GM23248 (cell line): ENCODE measurements at regions not wholly inside any gene's neighbourhood (a gene's known extent, or its start where the extent isn't known, plus 50 kb on each side); places are given as distances from the start of the nearest gene placed in this dataset.

ENCODE experiments used
- DNase-seq: peaks from one replicate; pipeline ENCODE4 v3.0.0-alpha.2; 2015
- H2AFZ ChIP-seq: fragments of 200-600 bp; sonication (generic); 2 replicates; pipeline ENCODE4 v1.6.1; 2016; ENCODE audit warnings: antibody characterized with exemption
- H3F3A ChIP-seq: fragments of 200-600 bp; sonication (generic); 2 replicates; pipeline ENCODE4 v1.6.1; 2016; ENCODE audit warnings: mild to moderate bottlenecking, antibody characterized with exemption, mixed run types; ENCODE audit not compliant: insufficient read depth
- H3K27ac ChIP-seq: fragments of 200-600 bp; sonication (generic); 2 replicates; pipeline ENCODE4 v1.5.1; 2016; ENCODE audit warnings: mild to moderate bottlenecking
- H3K27me3 ChIP-seq: fragments of 200-600 bp; sonication (generic); replicated peaks from 2 replicates; pipeline ENCODE4 v1.6.1; 2016; ENCODE audit warnings: mild to moderate bottlenecking; ENCODE audit not compliant: insufficient read depth
- H3K36me3 ChIP-seq: fragments of 200-600 bp; sonication (generic); 2 replicates; pipeline ENCODE4 v1.6.1; 2016; ENCODE audit warnings: low read depth, mild to moderate bottlenecking
- H3K4me1 ChIP-seq: fragments of 200-600 bp; sonication (generic); 2 replicates; pipeline ENCODE4 v1.6.1; 2016; ENCODE audit warnings: mild to moderate bottlenecking; ENCODE audit not compliant: insufficient read depth
- H3K4me2 ChIP-seq: fragments of 200-600 bp; sonication (generic); one replicate; pipeline ENCODE4 v1.6.1; 2016; ENCODE audit warnings: mild to moderate bottlenecking; ENCODE audit not compliant: unreplicated experiment
- H3K4me3 ChIP-seq: fragments of 200-600 bp; sonication (generic); 2 replicates; pipeline ENCODE4 v1.5.1; 2016; ENCODE audit warnings: mild to moderate bottlenecking
- H3K79me2 ChIP-seq: fragments of 200-600 bp; sonication (generic); 2 replicates; pipeline ENCODE4 v1.6.1; 2016; ENCODE audit warnings: mild to moderate bottlenecking; ENCODE audit not compliant: insufficient read depth
- H3K9ac ChIP-seq: fragments of 200-600 bp; sonication (generic); 2 replicates; pipeline ENCODE4 v1.6.1; 2016; ENCODE audit warnings: mild to moderate bottlenecking
- H3K9me2 ChIP-seq: fragments of 200-600 bp; sonication (generic); 2 replicates; pipeline ENCODE4 v1.6.1; 2016; ENCODE audit warnings: mixed run types, mild to moderate bottlenecking, moderate library complexity; ENCODE audit not compliant: insufficient read depth
- H3K9me3 ChIP-seq: fragments of 200-600 bp; sonication (generic); one replicate; pipeline ENCODE4 v1.6.1; 2017; ENCODE audit warnings: low read depth
- H4K20me1 ChIP-seq: fragments of 200-600 bp; sonication (generic); 2 replicates; pipeline ENCODE4 v1.6.0; 2016; ENCODE audit not compliant: insufficient read depth
- EZH2 ChIP-seq: fragments of 200-600 bp; sonication (generic); IDR thresholded peaks from 2 replicates; pipeline ENCODE4 v1.6.1; 2018; ENCODE audit warnings: antibody characterized with exemption, mild to moderate bottlenecking; ENCODE audit not compliant: insufficient read depth, poor library complexity, severe bottlenecking
- EZH2phosphoT487 ChIP-seq: fragments of 200-600 bp; sonication (generic); IDR thresholded peaks from 2 replicates; pipeline ENCODE4 v1.6.1; 2018; ENCODE audit warnings: antibody characterized with exemption, moderate library complexity, mild to moderate bottlenecking, low read depth; ENCODE audit not compliant: insufficient read depth
- WGBS, 2 experiments: methylation state at CpG; one replicate each; pipeline ENCODE4 v1.1.6; 2015 to 2017; ENCODE audit warnings: low lambda C conversion rate in 2 of 2, low coverage in 1 of 2; ENCODE audit errors: missing lambda C conversion rate in 2 of 2; 5-methylcytosine and 5-hydroxymethylcytosine counted together
- in situ Hi-C: fragments of 300-500 bp; cut with MboI; formaldehyde crosslinking; loops from 2 replicates; pipeline ENCODE4 v1.15.0; 2020

- Histone ChIP-seq H3K4me3 (no peak overlapping the region), H3F3A (no peaks in the 10 kb centered on the region), H3K9me3 (no peaks in the 10 kb centered on the region), H4K20me1 (no peaks in the 10 kb centered on the region), H3K9ac (no peak overlapping the region), H3K9me2 (no peaks in the 10 kb centered on the region), H3K79me2 (no peaks in the 10 kb centered on the region), H3K4me2 (no peak overlapping the region), H3K4me1 (no peaks in the 10 kb centered on the region), H2AFZ (no peak overlapping the region), H3K27ac (no peak overlapping the region), H3K27me3 (no peaks in the 10 kb centered on the region), H3K36me3 (no peaks in the 10 kb centered on the region)
- 64 to 67% methylated on average over 9 of the region's 9 CpGs for WGBS, 2 experiments
- in situ Hi-C loops: no loop called here
- DNase-seq: no peak
- no peak for TF ChIP-seq EZH2
- no peak for TF ChIP-seq EZH2phosphoT487
These were observed 173.1 kb downstream of the SYK start for GRCh38 chr9:90974643-90975245.

GRCh38 chr9:90975781-90976538 lies 174.3 kb downstream of the SYK start:
- Histone ChIP-seq H3K4me3 (no peak overlapping the region), H4K20me1 (no peaks in the 10 kb centered on the region), H3K9ac (no peak overlapping the region), H3K9me3 (no peaks in the 10 kb centered on the region), H3K36me3 (no peaks in the 10 kb centered on the region), H2AFZ (no peak overlapping the region), H3K9me2 (no peaks in the 10 kb centered on the region), H3K27me3 (no peaks in the 10 kb centered on the region), H3K27ac (no peak overlapping the region), H3K4me1 (no peaks in the 10 kb centered on the region), H3K4me2 (no peak overlapping the region), H3K79me2 (no peaks in the 10 kb centered on the region), H3F3A (no peaks in the 10 kb centered on the region)
- no peak for DNase-seq
- in situ Hi-C loops: no loop called here
- 74 to 78% methylated on average over 22 of the region's 22 CpGs for WGBS, 2 experiments
- TF ChIP-seq EZH2phosphoT487: no peak
- no peak for TF ChIP-seq EZH2

- in situ Hi-C loops: no loop called here
- no peaks in the 10 kb centered on the region for H4K20me1 ChIP-seq
These were observed 177.5 kb downstream of the SYK start for GRCh38 chr9:90979138-90979551.

GRCh38 chr9:90979639-90980038 lies 178.0 kb downstream of the SYK start:
- Histone ChIP-seq H3K9me2 (no peaks in the 10 kb centered on the region), H2AFZ (no peak overlapping the region), H3K36me3 (no peaks in the 10 kb centered on the region), H3F3A (no peaks in the 10 kb centered on the region), H3K4me3 (no peak overlapping the region), H3K27me3 (no peaks in the 10 kb centered on the region), H4K20me1 (no peaks in the 10 kb centered on the region), H3K9ac (no peak overlapping the region), H3K27ac (no peak overlapping the region), H3K9me3 (no peaks in the 10 kb centered on the region), H3K79me2 (no peaks in the 10 kb centered on the region), H3K4me2 (no peak overlapping the region), H3K4me1 (no peaks in the 10 kb centered on the region)
- 88 to 94% methylated on average over 4 of the region's 4 CpGs for WGBS, 2 experiments
- DNase-seq: no peak
- TF ChIP-seq EZH2: no peak
- TF ChIP-seq EZH2phosphoT487: no peak
- in situ Hi-C loops: no loop called here

More at GRCh38 chr9:90979138-90979551, 177.5 kb downstream of the SYK start:
- Histone ChIP-seq H3K36me3 (no peaks in the 10 kb centered on the region), H3K9me2 (no peaks in the 10 kb centered on the region), H3K4me3 (no peak overlapping the region), H3K27me3 (no peaks in the 10 kb centered on the region), H3F3A (no peaks in the 10 kb centered on the region), H3K9me3 (no peaks in the 10 kb centered on the region), H3K27ac (no peak overlapping the region), H3K79me2 (no peaks in the 10 kb centered on the region), H3K9ac (no peak overlapping the region), H2AFZ (no peak overlapping the region), H3K4me2 (no peak overlapping the region), H3K4me1 (no peaks in the 10 kb centered on the region)
- WGBS, 2 experiments: 80 to 86% methylated on average over 5 to 7 of the region's 7 CpGs
- TF ChIP-seq EZH2: no peak
- no peak for TF ChIP-seq EZH2phosphoT487
- DNase-seq: no peak
